KOPT-K1 (cell line): ENCODE measurements at regions not wholly inside any gene's neighbourhood (a gene's known extent, or its start where the extent isn't known, plus 50 kb on each side); places are given as distances from the start of the nearest gene placed in this dataset.

Experiments used
- H3K27ac ChIP-seq: fragments of 200-600 bp; sonication (generic); 2 replicates; pipeline ENCODE4 v1.5.1; 2016; ENCODE audit warnings: antibody characterized with exemption, mild to moderate bottlenecking, low read depth, low read length; ENCODE audit not compliant: poor library complexity, severe bottlenecking
- H3K36me3 ChIP-seq: fragments of 200-600 bp; sonication (generic); 2 replicates; pipeline ENCODE4 v1.5.1; 2017; ENCODE audit warnings: antibody characterized with exemption, mild to moderate bottlenecking, low read length, moderate library complexity; ENCODE audit not compliant: insufficient read depth
- H3K9me3 ChIP-seq: fragments of 200-600 bp; sonication (generic); 2 replicates; pipeline ENCODE4 v1.5.1; 2017; ENCODE audit warnings: antibody characterized with exemption, low read length, mild to moderate bottlenecking; ENCODE audit not compliant: insufficient read depth, poor library complexity, severe bottlenecking

DNA sequence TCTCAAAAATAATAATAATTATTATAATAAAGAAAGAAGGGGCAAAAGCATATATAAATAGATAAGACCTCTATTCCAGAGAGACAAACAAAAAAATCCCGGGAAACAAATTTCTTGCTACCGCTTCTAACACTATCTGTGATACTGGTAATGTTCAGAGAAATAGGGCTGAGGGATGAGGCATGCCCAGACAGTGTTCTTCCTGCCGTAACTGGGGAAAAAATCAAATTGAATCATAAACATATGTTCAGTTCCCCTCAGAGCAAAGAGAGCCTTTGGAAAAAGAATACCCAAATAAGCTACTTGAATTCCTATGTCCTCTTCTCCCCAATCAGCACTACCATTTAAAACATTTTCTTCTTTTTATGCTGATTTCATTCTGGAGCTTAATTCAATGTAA is 688.0 kb downstream of the KCNJ2 start:
- Histone ChIP-seq H3K36me3 (no peaks in the 10 kb centered on the region), H3K27ac (no peak overlapping the region), H3K9me3 (no peaks in the 10 kb centered on the region)

DNA sequence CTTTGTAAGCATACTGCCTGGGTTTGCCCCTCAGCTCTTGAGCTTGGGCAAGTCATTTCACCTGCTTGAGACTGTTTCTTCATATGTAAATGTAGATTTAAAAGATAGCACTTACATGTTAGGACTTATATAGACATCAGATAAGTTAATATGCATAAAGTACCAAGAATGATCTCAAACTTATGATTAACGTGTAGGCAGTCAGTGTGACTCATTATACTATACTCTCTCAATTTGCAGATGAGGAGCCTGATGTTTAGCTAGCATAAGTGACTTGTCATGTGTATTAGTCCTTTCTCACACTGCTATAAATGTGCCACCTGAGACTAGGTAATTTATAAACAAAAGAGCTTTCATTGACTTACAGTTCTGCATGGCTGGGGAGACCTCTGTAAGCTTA is 690.5 kb downstream of the KCNJ2 start:
- no peaks in the 10 kb centered on the region for H3K9me3 ChIP-seq
- no peaks in the 10 kb centered on the region for H3K36me3 ChIP-seq
- no peak overlapping the region for H3K27ac ChIP-seq

DNA sequence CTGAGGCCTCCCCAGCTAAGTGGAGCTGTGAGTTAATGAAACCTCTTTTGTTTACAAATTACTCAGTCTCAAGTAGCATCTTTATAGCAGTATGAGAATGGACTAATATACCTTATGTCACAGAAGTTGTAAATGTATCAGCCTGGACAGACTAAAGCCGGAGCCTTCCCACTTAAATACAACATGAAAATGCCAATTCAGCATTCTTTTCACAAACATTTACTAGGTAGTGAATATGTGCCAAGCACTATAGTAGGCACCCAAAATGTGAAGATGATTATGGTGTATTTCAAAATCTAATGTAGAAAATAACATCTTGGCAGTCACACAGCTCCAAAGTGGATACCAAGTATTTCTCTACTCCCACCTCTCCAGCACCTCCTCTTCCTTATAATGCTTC is 693.0 kb downstream of the KCNJ2 start:
- Histone ChIP-seq H3K9me3 (no peaks in the 10 kb centered on the region), H3K27ac (no peak overlapping the region), H3K36me3 (no peaks in the 10 kb centered on the region)

GRCh38 chr17:70863436-70864248 is 694.3 kb downstream of the KCNJ2 start:
- no peak overlapping the region for H3K27ac ChIP-seq
- no peaks in the 10 kb centered on the region for H3K36me3 ChIP-seq
- H3K9me3 ChIP-seq = no peaks in the 10 kb centered on the region

- Histone ChIP-seq H3K36me3 (no peaks in the 10 kb centered on the region), H3K27ac (no peak overlapping the region), H3K9me3 (no peaks in the 10 kb centered on the region)
Measured at GRCh38 chr17:70865993-70866804, 696.9 kb downstream of the KCNJ2 start.

- Histone ChIP-seq H3K27ac (no peak overlapping the region), H3K36me3 (no peaks in the 10 kb centered on the region), H3K9me3 (no peaks in the 10 kb centered on the region)
Measured at GRCh38 chr17:70868149-70868548, 698.8 kb downstream of the KCNJ2 start.

GRCh38 chr17:70869402-70870085 is 700.2 kb downstream of the KCNJ2 start:
- H3K27ac ChIP-seq = no peak overlapping the region
- no peaks in the 10 kb centered on the region for H3K9me3 ChIP-seq

DNA sequence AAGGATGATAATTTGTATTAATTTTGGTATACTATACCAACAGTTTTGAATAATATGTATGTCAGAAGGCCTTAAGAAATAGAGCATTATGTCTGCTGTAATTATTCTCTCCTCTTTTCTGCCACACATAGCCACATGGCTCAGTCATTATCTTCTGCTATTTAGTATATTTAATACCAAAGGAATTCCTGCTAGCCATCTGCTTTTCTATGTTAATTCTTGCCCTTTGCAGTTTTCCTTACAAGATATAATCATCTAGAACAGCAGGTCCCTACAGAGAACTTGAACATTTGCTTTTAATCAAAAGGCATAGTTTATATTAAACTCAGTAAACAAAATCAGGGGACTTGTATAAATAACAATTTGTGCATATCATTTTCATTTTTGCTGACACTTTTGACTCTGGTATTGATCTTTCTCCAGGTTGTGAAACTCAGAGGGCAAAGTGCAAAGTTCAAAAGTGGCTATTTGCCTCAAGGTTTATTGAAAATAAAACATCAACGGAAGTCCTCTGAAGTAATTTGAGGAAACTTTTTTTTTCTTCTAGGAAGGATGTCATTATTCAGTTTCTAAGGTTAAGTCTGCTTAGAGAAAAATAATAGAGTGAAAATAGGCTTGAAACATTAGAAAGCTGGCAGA is 702.0 kb downstream of the KCNJ2 start:
- no peaks in the 10 kb centered on the region for H3K9me3 ChIP-seq
- H3K27ac ChIP-seq = no peak overlapping the region
- no peaks in the 10 kb centered on the region for H3K36me3 ChIP-seq

More at GRCh38 chr17:70869402-70870085, 700.2 kb downstream of the KCNJ2 start:
- H3K36me3 ChIP-seq = no peaks in the 10 kb centered on the region

GRCh38 chr17:70872103-70872502 is 702.8 kb downstream of the KCNJ2 start:
- no peaks in the 10 kb centered on the region for H3K9me3 ChIP-seq
- no peaks in the 10 kb centered on the region for H3K36me3 ChIP-seq
- no peak overlapping the region for H3K27ac ChIP-seq

DNA sequence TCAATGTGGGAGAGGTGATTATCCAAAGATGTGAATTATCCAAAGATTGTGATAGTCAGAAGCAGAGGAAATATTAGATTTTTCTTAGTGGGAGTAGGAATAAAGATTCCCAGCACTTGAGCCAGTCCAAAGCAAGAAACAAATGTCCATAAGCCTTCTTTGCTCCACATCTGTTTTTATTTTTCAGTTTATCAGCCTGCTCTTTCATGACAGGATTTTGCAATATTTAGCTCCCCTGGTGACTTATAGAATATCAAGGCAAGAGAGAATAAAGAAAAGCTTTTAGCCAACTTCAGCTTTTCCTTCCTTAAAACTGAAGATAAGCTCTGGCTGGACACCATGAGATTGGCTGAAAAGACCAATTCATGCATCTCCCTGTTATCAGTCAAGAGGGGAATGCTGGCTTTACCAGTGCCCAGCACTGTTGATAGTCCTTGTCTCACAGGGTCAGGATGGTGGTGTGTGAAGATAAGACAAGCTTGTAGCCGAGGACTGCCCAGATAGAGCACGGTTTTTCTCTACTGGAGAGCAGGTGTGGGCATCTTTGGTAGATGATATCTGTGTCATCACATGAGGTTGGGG is 706.5 kb downstream of the KCNJ2 start:
- Histone ChIP-seq H3K27ac (no peak overlapping the region), H3K36me3 (no peaks in the 10 kb centered on the region), H3K9me3 (no peaks in the 10 kb centered on the region)

GRCh38 chr17:70878879-70879278 is 709.5 kb downstream of the KCNJ2 start:
- Histone ChIP-seq H3K9me3 (no peaks in the 10 kb centered on the region), H3K36me3 (no peaks in the 10 kb centered on the region), H3K27ac (no peak overlapping the region)

DNA sequence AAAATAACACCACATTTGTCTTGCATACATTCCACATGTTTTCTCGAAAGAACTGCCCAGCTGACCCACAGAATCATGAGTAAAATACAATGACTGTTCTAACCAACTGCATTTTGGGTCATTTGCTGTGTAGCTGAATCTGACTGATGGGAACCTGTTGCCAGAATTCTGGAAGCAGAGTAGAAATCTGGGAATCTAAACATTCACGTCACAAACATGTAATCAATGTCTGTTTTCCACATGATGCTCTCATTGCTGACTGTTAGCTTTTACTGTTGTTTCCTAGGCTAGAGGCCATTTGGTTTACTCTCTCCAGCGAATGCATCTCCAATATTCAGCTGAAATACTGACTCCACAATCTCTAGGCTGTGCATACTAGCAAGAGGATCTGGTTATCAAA is 710.1 kb downstream of the KCNJ2 start:
- Histone ChIP-seq H3K9me3 (no peaks in the 10 kb centered on the region), H3K27ac (no peak overlapping the region), H3K36me3 (no peaks in the 10 kb centered on the region)

DNA sequence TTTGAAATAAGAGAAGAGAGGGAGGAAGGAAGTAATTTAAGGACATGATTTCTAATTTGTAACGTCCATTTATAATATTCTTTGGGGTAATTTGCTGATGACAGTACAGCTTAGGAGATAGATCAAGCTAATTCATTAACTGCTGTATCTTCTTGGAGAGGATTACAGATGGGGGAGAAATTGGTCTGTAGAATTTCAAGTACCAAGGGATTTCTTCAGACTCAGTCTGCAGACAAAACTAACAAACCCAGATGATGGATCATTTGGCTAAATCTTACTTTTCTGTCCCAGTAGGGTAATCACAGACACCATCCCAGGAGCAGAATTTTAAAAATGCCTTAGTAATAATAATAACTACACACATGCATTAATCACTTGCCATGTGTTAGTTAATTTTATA is 711.8 kb downstream of the KCNJ2 start:
- Histone ChIP-seq H3K36me3 (no peaks in the 10 kb centered on the region), H3K9me3 (no peaks in the 10 kb centered on the region), H3K27ac (no peak overlapping the region)

DNA sequence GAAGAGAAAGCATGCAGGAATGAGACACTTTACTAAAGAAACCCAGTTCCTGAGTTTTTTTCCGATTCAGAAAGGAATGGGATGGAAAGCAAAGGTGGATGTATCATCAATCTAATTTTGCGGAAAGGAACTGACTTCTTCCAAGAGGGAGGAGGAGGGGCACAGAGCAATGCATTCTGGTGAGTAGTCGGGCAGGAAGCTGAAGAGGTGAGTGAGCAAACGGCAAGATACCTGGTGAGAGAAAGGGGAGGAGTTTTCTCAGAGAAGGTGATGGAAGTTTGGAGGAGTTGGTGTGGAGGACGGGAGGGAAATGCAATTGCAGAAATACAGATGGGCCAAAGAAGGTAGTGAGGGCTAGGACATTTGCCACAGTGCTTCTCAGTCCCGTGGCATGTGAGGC is 713.2 kb downstream of the KCNJ2 start:
- no peak overlapping the region for H3K27ac ChIP-seq
- H3K9me3 ChIP-seq = no peaks in the 10 kb centered on the region
- H3K36me3 ChIP-seq = no peaks in the 10 kb centered on the region
